IgD-negative memory B cell (primary cell): ENCODE measurements at regions not wholly inside any gene's neighbourhood (a gene's known extent, or its start where the extent isn't known, plus 50 kb on each side); places are given as distances from the start of the nearest gene placed in this dataset.
A peak's percentile ranks its signal among the peaks of the same experiment; 100 is the strongest.

Experiments used
- H3K27ac Mint-ChIP-seq, 3 donors: one replicate each; pipeline ENCODE4 v1.8.0; 2020 to 2022; ENCODE audit warnings: mild to moderate bottlenecking in 3 of 3, mixed read lengths in 3 of 3, moderate library complexity in 1 of 3
- H3K27me3 Mint-ChIP-seq: one replicate; pipeline ENCODE4 v1.8.0; 2021; ENCODE audit warnings: mixed read lengths
- H3K36me3 Mint-ChIP-seq: one replicate; pipeline ENCODE4 v1.8.0; 2020; ENCODE audit warnings: mild to moderate bottlenecking, mixed read lengths
- H3K4me1 Mint-ChIP-seq, 3 donors: one replicate each; pipeline ENCODE4 v1.8.0; 2020 to 2022; ENCODE audit warnings: mixed read lengths in 3 of 3, mild to moderate bottlenecking in 1 of 3
- H3K4me3 Mint-ChIP-seq, 4 donors: one replicate each; pipeline ENCODE4 v1.8.0; 2020 to 2022; ENCODE audit warnings: mild to moderate bottlenecking in 4 of 4, mixed read lengths in 4 of 4, moderate library complexity in 3 of 4
- H3K9me3 Mint-ChIP-seq, 3 donors: one replicate each; pipeline ENCODE4 v1.8.0; 2020 to 2021; ENCODE audit warnings: mixed read lengths in 3 of 3, mild to moderate bottlenecking in 1 of 3

- Mint-ChIP-seq H3K27me3 (no peaks in the 10 kb centered on the region), H3K27ac (no peak overlapping the region), H3K4me3 (no peak overlapping the region), H3K4me1 (no peaks in the 10 kb centered on the region), H3K36me3 (no peaks in the 10 kb centered on the region), H3K9me3 (no peaks in the 10 kb centered on the region)
These were observed 111.6 kb upstream of the EEF1E1 start for GRCh38 chr6:8213995-8214394.

- Mint-ChIP-seq H3K4me3 (no peak overlapping the region), H3K36me3 (no peaks in the 10 kb centered on the region), H3K27ac (no peak overlapping the region), H3K27me3 (no peaks in the 10 kb centered on the region), H3K4me1 (no peaks in the 10 kb centered on the region), H3K9me3 (no peaks in the 10 kb centered on the region)
These were observed 110.5 kb upstream of the EEF1E1 start for GRCh38 chr6:8212720-8213434.

GRCh38 chr6:8207869-8208191, 105.5 kb upstream of the EEF1E1 start:
- peaks cover 2% of the 10 kb centered on the region for H3K27me3 Mint-ChIP-seq
- no peak overlapping the region for H3K4me3 Mint-ChIP-seq
- H3K27ac Mint-ChIP-seq: no peak overlapping the region
- no peaks in the 10 kb centered on the region for H3K4me1 Mint-ChIP-seq
- H3K9me3 Mint-ChIP-seq: no peaks in the 10 kb centered on the region
- peaks cover 2% of the 10 kb centered on the region for H3K36me3 Mint-ChIP-seq

GRCh38 chr6:8207191-8207868, 105.0 kb upstream of the EEF1E1 start:
- H3K4me1 Mint-ChIP-seq: no peaks in the 10 kb centered on the region
- H3K27me3 Mint-ChIP-seq: peaks cover 2% of the 10 kb centered on the region
- H3K9me3 Mint-ChIP-seq: no peaks in the 10 kb centered on the region
- H3K4me3 Mint-ChIP-seq: no peak overlapping the region
- no peak overlapping the region for H3K27ac Mint-ChIP-seq
- peaks cover 4% of the 10 kb centered on the region for H3K36me3 Mint-ChIP-seq

- Mint-ChIP-seq H3K27ac (no peak overlapping the region), H3K4me3 (no peak overlapping the region), H3K36me3 (peaks cover 4% of the 10 kb centered on the region), H3K27me3 (peaks cover 2% of the 10 kb centered on the region), H3K4me1 (no peaks in the 10 kb centered on the region), H3K9me3 (no peaks in the 10 kb centered on the region)
These were observed 101.0 kb upstream of the EEF1E1 start for GRCh38 chr6:8203337-8203736.

- Mint-ChIP-seq H3K4me3 (peak overlapping the region in 1 of 4 donors; percentile 1), H3K27me3 (peaks cover 2% of the 10 kb centered on the region), H3K36me3 (peaks cover 4% of the 10 kb centered on the region), H3K27ac (no peak overlapping the region), H3K4me1 (no peaks in the 10 kb centered on the region), H3K9me3 (no peaks in the 10 kb centered on the region)
These were observed 99.3 kb upstream of the EEF1E1 start for GRCh38 chr6:8201679-8202078.

GRCh38 chr6:8200255-8200654, 97.9 kb upstream of the EEF1E1 start:
- H3K36me3 Mint-ChIP-seq: peaks cover 2% of the 10 kb centered on the region
- no peaks in the 10 kb centered on the region for H3K9me3 Mint-ChIP-seq
- no peak overlapping the region for H3K27ac Mint-ChIP-seq
- H3K4me3 Mint-ChIP-seq: no peak overlapping the region
- H3K4me1 Mint-ChIP-seq: no peaks in the 10 kb centered on the region
- H3K27me3 Mint-ChIP-seq: peaks cover 2% of the 10 kb centered on the region

- H3K27ac Mint-ChIP-seq: no peak overlapping the region
- H3K9me3 Mint-ChIP-seq: peaks cover 0 to 2% (median 0%) of the 10 kb centered on the region in 3 donors
- H3K36me3 Mint-ChIP-seq: no peaks in the 10 kb centered on the region
- peaks cover 9% of the 10 kb centered on the region for H3K27me3 Mint-ChIP-seq
- H3K4me1 Mint-ChIP-seq: no peaks in the 10 kb centered on the region
- H3K4me3 Mint-ChIP-seq: no peak overlapping the region
These were observed 93.4 kb upstream of the EEF1E1 start for GRCh38 chr6:8195714-8196102.

GRCh38 chr6:8195040-8195713, 92.8 kb upstream of the EEF1E1 start:
- Mint-ChIP-seq H3K4me1 (no peaks in the 10 kb centered on the region), H3K27me3 (peaks cover 9% of the 10 kb centered on the region), H3K36me3 (no peaks in the 10 kb centered on the region), H3K4me3 (no peak overlapping the region), H3K27ac (no peak overlapping the region), H3K9me3 (peaks cover 0 to 2% (median 0%) of the 10 kb centered on the region in 3 donors)

GRCh38 chr6:8194490-8194889, 92.1 kb upstream of the EEF1E1 start:
- Mint-ChIP-seq H3K9me3 (peaks cover 0 to 2% (median 0%) of the 10 kb centered on the region in 3 donors), H3K27me3 (peaks cover 9% of the 10 kb centered on the region), H3K36me3 (no peaks in the 10 kb centered on the region), H3K27ac (no peak overlapping the region), H3K4me3 (no peak overlapping the region), H3K4me1 (no peaks in the 10 kb centered on the region)

- Mint-ChIP-seq H3K4me1 (no peaks in the 10 kb centered on the region), H3K27ac (no peak overlapping the region), H3K27me3 (peaks cover 9% of the 10 kb centered on the region), H3K4me3 (no peak overlapping the region), H3K9me3 (peaks cover 0 to 2% (median 0%) of the 10 kb centered on the region in 3 donors), H3K36me3 (no peaks in the 10 kb centered on the region)
These were observed 91.2 kb upstream of the EEF1E1 start for GRCh38 chr6:8193541-8193940.

GRCh38 chr6:8192597-8192996, 90.2 kb upstream of the EEF1E1 start:
- no peak overlapping the region for H3K27ac Mint-ChIP-seq
- no peaks in the 10 kb centered on the region for H3K36me3 Mint-ChIP-seq
- peaks cover 12% of the 10 kb centered on the region for H3K27me3 Mint-ChIP-seq
- H3K4me3 Mint-ChIP-seq: no peak overlapping the region
- no peaks in the 10 kb centered on the region for H3K4me1 Mint-ChIP-seq
- H3K9me3 Mint-ChIP-seq: peaks cover 0 to 2% (median 0%) of the 10 kb centered on the region in 3 donors

GRCh38 chr6:8192067-8192466, 89.7 kb upstream of the EEF1E1 start:
- Mint-ChIP-seq H3K9me3 (peaks cover 0 to 2% (median 0%) of the 10 kb centered on the region in 3 donors), H3K36me3 (no peaks in the 10 kb centered on the region), H3K27ac (no peak overlapping the region), H3K4me3 (no peak overlapping the region), H3K4me1 (no peaks in the 10 kb centered on the region), H3K27me3 (peaks cover 12% of the 10 kb centered on the region)

GRCh38 chr6:8191629-8192028, 89.3 kb upstream of the EEF1E1 start:
- peaks cover 12% of the 10 kb centered on the region for H3K27me3 Mint-ChIP-seq
- no peak overlapping the region for H3K27ac Mint-ChIP-seq
- no peaks in the 10 kb centered on the region for H3K4me1 Mint-ChIP-seq
- peaks cover 0 to 2% (median 0%) of the 10 kb centered on the region in 3 donors for H3K9me3 Mint-ChIP-seq
- no peaks in the 10 kb centered on the region for H3K36me3 Mint-ChIP-seq
- H3K4me3 Mint-ChIP-seq: no peak overlapping the region

GRCh38 chr6:8187209-8187608, 84.9 kb upstream of the EEF1E1 start:
- no peak overlapping the region for H3K4me3 Mint-ChIP-seq
- H3K27me3 Mint-ChIP-seq: peaks cover 13% of the 10 kb centered on the region
- H3K4me1 Mint-ChIP-seq: no peaks in the 10 kb centered on the region
- no peaks in the 10 kb centered on the region for H3K36me3 Mint-ChIP-seq
- H3K9me3 Mint-ChIP-seq: no peaks in the 10 kb centered on the region
- no peak overlapping the region for H3K27ac Mint-ChIP-seq
